Stimulated activated CD4-positive, alpha-beta T cell treated with anti-CD3 and anti-CD28 coated beads, Interleukin-1b, Interleukin-23, amount 100 ng/mL, for 1 hour (primary cell): ENCODE measurements at regions not wholly inside any gene's neighbourhood (a gene's known extent, or its start where the extent isn't known, plus 50 kb on each side); places are given as distances from the start of the nearest gene placed in this dataset.

Experiments used
- DNase-seq, 2 donors: peaks; one replicate each; pipeline ENCODE4 v3.0.0-alpha.2; 2020; ENCODE audit warnings: low read depth in 2 of 2

- DNase-seq, result no peak
Observed at GRCh38 chr19:28481674-28482073, 731.3 kb downstream of the UQCRFS1 start.

GRCh38 chr19:28475525-28475924 lies 737.4 kb downstream of the UQCRFS1 start:
- no peak for DNase-seq

DNA sequence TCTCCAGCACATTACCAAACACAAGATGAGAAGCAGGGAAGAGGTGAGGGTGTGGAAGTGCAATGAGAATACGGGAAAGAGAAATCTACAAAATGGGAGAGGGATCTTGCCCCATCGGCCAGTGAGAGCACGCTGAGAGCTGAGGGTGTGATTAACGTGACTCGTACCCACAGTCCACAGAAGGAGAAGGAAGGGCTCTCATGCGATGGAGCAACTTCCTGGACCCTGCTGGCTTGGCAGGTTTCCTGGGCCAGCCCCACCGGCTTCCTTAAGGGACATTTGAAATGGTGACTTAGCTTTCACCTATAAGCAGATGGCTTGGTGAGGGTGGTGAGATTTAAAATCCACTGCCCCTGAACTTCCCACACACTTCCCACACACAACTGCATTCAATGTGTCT lies 740.1 kb downstream of the UQCRFS1 start:
- DNase-seq, result no peak

DNA sequence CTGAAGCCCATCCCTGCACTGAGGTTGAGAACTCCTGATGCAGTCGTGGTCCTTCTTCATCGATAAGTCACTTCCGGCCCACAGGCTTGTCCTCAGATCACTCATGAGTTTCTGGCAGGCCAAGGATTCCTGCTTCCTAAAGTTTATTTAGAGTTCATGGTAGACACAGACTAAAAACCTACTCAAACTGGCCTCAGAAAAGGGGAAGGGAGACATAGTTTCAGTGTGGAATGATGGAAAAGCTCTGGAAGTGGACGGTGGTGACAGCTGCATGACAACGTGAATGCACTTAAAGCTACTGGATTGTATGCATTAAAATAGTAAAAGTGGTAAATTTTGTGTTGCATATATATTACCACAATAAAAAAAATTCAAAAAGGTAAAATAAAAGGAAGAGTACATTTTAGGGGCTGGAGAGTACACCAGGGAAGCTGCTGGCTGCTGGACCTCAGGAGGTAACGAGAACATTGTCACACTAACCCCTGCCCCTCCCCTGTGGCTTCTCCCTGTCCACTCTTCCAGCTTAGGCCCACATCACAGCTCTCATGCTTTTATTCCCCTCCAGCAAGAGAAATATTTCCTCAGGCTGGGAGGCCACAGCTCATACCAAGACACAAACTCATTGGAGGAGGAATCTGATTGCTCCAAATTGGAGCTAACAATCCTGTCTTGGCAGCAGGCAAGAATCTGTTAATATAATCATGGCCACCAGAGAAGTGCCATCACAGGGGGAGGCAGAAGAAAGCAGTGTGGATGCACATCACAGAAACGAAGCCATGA lies 741.0 kb downstream of the UQCRFS1 start:
- no peak for DNase-seq

- no peak for DNase-seq
Observed at GRCh38 chr19:28469544-28469943, 743.4 kb downstream of the UQCRFS1 start.

GRCh38 chr19:28468701-28469459 lies 744.1 kb downstream of the UQCRFS1 start:
- DNase-seq, result no peak

DNA sequence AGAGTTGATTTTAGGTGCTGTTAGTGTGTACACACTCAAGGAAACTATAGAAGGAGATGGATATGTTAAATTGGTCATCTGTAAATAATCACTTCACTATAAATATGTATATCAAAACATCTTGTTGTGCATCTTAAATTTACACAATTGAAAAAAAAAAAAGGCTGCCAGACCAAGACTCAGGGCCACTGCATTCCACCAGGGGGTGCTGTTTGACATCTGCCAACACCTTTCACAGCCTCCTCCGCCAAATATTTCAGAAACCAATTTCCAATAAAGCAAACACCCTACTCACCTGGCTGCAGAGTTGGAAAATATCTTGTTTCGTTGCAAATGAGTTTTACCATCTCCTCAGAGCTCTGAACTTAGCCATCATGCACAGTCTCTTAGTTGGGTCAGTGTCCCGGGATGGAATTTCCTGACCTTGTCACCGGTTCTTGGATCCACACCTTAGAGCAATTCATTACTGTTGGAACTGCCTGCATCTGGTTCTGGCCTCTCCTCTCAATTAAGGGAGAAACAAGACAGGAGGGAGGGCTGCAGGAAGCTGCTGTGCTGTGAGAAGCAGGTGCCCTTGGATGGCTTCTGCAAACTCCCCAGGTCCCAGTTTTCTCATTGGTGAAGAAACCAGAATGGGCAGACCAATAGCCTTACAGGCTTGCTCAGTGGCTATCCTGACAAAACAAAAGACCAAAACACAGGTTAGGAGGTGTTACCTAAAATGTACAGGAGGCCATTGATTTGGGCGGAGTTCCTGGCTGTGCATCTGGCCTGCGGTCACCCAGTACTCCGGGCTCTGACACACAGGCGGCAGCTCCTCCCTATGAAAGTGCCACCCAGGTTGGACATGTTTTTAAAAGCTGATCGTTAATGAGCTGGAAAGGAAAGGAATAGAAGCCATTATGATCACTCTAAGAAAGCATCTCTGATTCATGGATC lies 746.6 kb downstream of the UQCRFS1 start:
- DNase-seq, result peak in 1 of 2 donors; percentile 33

DNA sequence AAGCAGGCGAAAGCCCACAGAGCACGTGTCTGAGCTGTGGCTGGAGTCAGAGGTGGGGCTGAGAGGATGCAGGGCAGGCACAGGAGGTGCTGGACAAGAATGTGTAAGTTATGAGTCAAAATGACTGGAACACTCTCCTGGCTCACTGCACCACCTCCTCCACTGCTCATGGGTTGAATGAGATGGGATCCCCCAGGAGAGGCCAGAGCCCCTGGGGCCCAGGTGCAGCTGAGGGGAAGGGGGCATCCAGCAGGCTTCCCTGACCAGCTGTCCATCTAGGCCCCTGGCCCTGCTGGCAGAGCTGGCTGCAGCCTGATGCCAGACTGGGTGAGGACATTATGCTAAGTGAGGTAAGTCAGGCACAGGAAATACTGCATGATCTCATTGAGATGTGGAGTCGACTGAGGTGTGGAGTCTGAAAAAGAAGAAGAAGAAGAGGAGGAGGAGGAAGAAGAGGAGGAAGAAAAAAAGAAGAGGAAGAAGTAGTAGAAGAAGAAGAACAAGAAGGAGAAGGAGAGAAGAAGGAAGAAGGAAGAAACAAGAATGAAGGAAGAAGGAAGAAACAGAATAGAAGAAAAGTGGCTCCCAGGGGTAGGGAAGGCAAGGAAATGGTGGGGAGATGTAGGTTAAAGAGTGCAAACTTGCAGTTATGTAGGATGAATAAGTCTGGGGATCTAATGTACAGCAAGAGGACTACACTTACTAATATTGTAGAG lies 747.4 kb downstream of the UQCRFS1 start:
- DNase-seq, result no peak

DNA sequence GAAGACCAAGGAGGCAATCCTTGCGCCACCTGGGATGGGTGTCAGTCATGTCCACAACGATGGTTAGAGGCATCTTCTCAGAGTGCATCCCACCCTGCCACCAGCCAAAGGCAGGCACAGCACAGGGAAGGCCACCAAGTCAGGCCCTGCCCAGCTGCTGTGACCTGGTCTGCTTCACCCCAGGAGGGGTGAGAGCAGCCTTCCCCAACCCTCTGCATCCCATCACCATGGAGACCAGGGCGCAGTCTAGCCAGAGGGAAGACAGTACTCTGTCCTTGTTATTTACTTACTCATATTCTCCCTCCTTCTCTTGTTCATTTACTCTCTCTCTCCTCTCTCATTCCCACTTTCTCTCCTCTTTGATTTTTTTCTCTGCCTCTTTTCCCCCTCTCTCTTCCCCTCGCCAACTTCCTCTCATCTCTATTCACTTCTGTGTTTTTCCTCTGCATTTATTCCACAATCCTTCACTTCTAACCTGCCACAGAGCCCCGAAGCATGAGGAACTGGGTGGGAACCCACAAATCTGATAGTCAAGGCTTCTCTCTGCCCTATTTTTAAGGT lies 749.4 kb downstream of the UQCRFS1 start:
- DNase-seq, result no peak

DNA sequence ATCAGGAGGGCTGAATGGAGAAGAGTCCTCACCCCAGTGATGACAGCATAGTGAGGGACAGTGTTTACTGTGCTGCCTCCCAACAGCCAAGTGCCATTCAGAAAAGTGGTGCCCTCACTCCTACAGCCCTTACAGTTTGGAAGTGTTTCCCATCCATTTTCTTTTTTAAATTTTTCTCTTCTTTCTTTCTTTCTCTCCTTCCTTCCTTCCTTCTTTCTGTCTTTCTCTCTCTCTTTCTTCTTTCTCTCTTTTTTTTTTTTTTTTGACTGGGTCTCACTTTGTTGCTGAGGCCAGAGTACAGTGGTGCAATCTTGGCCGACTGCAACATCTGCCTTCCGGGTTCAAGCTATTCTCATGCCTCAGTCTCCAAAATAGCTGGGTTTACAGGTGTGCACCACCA lies 755.3 kb downstream of the UQCRFS1 start:
- no peak for DNase-seq

DNA sequence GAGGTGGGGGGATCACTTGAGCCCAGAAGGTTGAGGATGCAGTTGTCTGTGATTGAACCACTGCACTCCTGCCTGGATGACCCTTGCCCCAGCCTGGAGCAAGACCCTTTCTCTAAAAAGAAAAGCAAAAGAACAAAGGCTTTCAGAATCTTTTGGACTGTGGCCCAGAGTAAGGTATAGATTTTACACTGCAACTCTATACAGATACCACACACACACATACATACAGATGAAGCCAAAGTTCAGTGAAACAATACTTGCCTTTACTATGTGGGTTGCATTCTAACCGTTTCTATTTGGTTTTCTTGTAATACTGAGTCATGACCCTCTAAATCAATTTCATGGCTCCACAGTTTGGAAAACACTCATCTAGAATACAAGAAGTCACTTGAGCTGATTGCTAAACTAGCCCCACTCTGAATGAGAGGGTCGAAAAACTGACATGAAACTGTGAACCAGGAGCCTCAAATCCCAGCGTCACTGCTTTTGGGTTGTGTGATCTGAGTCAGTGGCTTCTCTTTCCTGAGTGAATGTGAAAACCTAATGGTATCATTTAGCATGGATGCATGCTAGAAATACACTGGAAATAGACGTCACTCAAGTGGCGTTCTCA lies 756.1 kb downstream of the UQCRFS1 start:
- no peak for DNase-seq

- DNase-seq, result no peak
Observed at GRCh38 chr19:28456252-28456651, 756.7 kb downstream of the UQCRFS1 start.

DNA sequence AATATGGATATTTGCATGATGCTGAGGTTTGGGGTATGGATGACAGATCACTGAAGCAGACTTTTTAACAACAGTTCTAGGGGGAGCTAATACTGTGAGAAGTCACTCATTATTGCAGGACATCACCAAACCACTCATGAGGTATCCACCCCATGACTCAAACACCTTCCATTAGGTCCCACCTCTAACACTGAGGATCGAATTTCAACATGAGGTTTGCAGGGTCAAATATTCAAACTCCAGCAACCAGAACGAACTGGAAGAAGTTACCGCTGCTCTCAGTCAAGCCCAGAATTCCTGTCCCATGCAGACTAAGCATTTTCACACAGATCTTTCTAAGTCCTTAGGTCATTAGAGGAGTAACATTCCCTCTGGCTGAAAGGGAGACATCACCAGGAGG lies 758.9 kb downstream of the UQCRFS1 start:
- DNase-seq, result no peak

DNA sequence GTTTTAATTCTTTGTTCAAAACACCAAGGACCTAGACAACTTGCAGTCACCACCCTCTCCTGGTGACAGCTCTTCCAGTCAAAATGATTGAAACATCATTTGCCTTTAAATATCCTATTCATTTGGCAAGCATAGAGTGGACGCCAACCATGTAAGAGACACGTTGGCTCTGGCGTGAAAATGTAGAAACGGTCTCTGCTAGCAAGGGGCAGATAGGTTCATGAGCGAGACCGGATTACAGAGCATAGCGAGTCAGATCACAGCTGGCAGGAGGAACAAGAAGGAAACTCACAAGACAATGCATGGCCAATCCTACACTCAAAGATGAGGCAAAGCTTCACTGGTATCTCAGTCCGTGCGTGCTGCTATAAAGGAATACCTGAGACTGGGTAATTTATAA lies 759.5 kb downstream of the UQCRFS1 start:
- DNase-seq, result no peak

DNA sequence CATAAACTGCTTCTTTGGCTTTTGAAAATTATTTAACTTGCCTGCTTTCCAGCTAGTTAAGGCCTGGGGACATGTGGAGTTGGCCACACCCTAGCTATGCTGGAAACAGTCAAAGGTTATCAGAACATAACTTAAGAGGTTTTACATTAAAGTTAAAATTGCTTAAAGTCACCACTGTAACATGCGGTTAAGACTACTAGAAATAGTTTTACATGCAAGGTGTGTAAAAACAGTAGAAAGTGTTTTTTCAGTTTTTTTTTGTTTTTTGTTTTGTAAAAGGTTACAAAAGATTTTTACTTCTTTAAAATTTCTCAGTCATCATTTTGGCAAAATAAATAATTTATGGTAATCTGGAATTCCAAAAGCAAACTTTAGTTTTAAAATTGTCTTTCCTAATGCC lies 763.1 kb downstream of the UQCRFS1 start:
- DNase-seq, result no peak

GRCh38 chr19:28446511-28446910 lies 766.4 kb downstream of the UQCRFS1 start:
- no peak for DNase-seq

GRCh38 chr19:28445826-28446225 lies 767.1 kb downstream of the UQCRFS1 start:
- no peak for DNase-seq

DNA sequence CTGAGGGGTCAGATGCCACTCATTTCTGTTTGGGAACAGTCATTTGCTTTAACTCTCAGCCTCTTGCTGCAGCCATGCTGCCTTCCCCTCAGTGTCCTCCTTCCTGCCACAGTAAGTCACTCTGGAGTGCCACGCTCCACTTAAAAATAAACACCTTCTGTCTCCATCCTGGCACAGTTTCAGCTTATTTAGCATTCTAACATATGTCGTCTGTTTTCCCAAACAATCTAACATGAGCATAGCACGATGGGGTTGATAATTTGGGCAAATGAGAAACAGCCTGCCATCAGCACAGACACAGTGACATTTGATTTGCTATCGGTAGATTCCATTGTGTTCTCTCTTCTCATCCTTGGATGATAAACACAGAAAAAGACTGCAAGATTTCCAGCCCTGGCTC lies 768.6 kb downstream of the UQCRFS1 start:
- DNase-seq, result no peak

DNA sequence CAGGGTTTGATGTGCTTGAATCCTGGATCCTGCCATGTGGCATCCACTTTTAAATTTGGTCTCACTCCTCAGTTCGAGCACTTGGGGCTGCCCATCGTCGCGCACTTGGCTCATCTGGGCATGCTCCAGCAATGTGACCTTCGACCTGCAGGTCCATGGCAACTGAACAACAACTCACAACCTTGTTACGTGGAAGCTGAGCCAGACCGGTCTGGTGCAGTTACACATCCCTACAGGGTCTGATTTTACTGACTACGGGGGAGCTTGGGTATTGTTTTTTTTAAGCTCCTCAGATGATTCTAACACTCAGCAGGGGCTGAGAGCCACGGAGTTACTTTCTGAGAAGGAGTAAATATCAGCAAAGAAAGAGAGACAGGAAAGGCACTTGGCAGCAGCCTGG lies 769.6 kb downstream of the UQCRFS1 start:
- DNase-seq, result no peak

DNA sequence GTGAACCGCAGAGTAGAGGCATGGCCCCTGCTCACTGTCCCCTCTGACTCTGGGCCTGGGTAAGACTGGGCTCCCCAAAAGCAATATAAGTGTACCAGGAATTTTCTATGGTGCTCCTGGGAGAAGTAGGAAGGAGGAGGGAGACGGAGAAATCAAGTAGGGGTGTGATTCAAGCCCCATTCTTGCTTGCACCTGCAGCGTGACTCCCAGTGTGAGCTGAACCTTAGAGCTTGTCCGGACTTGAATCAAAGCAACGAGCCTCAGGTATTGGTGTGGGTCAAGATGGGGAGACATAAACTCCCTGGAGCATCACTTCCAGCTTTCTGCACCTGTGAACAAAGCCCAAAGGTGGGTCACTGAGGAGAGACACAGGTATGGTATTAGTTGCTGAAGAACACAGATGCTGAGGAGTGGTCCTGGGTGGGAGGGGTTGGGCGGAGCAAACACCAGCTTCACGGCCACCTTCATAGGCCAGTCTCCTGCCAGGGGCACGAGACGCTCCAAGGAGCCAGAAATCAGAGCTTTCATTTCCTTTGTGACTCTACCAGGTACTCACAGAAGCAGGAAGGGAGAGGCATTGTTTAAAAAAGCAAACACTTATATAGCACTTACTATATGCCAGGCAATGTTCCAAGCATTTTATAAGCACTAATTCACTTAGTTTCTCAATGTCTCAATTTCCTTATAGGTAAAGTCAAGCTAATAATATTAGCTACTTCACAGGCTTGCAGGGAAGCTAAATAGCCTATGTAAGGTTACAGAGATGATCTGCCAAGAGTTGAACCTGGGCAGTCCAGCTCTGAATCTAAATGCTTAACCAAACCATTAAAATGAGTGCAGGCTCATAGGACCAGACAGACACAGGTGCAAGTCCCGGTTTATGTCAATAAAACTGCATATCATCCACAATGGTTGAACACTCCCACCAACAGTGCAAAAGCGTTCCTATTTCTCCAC lies 775.3 kb downstream of the UQCRFS1 start:
- DNase-seq, result no peak
